Endodermal cell (in vitro differentiated cells): ENCODE measurements at regions not wholly inside any gene's neighbourhood (a gene's known extent, or its start where the extent isn't known, plus 50 kb on each side); places are given as distances from the start of the nearest gene placed in this dataset.

Experiments used
- DNase-seq: peaks from one replicate; pipeline ENCODE4 v3.0.0-alpha.2; 2017
- H3K27ac ChIP-seq: 2 replicates; pipeline ENCODE4 v1.5.1; 2013; ENCODE audit warnings: mild to moderate bottlenecking, low read depth, low read length, moderate library complexity
- H3K27me3 ChIP-seq: 2 replicates; pipeline ENCODE4 v1.6.1; 2013; ENCODE audit warnings: mild to moderate bottlenecking, low read length, moderate library complexity; ENCODE audit not compliant: insufficient read depth, control insufficient read depth, poor library complexity, severe bottlenecking
- H3K36me3 ChIP-seq: 2 replicates; pipeline ENCODE4 v1.7.0; 2013; ENCODE audit warnings: mild to moderate bottlenecking, low read length, moderate library complexity; ENCODE audit not compliant: control insufficient read depth, insufficient read depth
- H3K4me1 ChIP-seq: one replicate; pipeline ENCODE4 v1.7.0; 2013; ENCODE audit warnings: low read length; ENCODE audit not compliant: control insufficient read depth, insufficient read depth
- H3K4me3 ChIP-seq: 2 replicates; pipeline ENCODE4 v1.5.1; 2013; ENCODE audit warnings: mild to moderate bottlenecking, low read length, moderate library complexity
- H3K9ac ChIP-seq: 2 replicates; pipeline ENCODE4 v1.6.1; 2013; ENCODE audit warnings: mild to moderate bottlenecking, low read length, moderate library complexity; ENCODE audit not compliant: poor library complexity, severe bottlenecking; ENCODE audit errors: extremely low read depth
- H3K9me3 ChIP-seq: 2 replicates; pipeline ENCODE4 v1.6.1; 2013; ENCODE audit warnings: mild to moderate bottlenecking, low read length, moderate library complexity; ENCODE audit not compliant: control insufficient read depth
- H3K27ac Mint-ChIP-seq: 2 replicates; pipeline ENCODE4 v1.8.0; 2020; ENCODE audit warnings: mixed read lengths
- H3K27me3 Mint-ChIP-seq: 2 replicates; pipeline ENCODE4 v1.8.0; 2021; ENCODE audit warnings: mild to moderate bottlenecking, mixed read lengths; ENCODE audit not compliant: insufficient read depth
- H3K36me3 Mint-ChIP-seq: 2 replicates; pipeline ENCODE4 v1.8.0; 2020; ENCODE audit warnings: low read depth, mixed read lengths
- H3K4me1 Mint-ChIP-seq: 2 replicates; pipeline ENCODE4 v1.8.0; 2020; ENCODE audit warnings: mixed read lengths
- H3K4me3 Mint-ChIP-seq: 2 replicates; pipeline ENCODE4 v1.8.0; 2020; ENCODE audit warnings: mild to moderate bottlenecking, moderate library complexity, mixed read lengths
- H3K9me3 Mint-ChIP-seq: 2 replicates; pipeline ENCODE4 v1.8.0; 2020; ENCODE audit warnings: mild to moderate bottlenecking, mixed read lengths
- CTCF ChIP-seq: fragments of 200-600 bp; sonication (generic); conservative IDR thresholded peaks from 2 replicates; pipeline ENCODE4 v1.5.0; 2021; ENCODE audit warnings: antibody characterized with exemption, mild to moderate bottlenecking
- WGBS, 2 experiments: methylation state at CpG; one replicate each; pipeline versions ENCODE4 v1.1.5 to v1.1.7; 2013; ENCODE audit warnings: missing lambda C conversion rate in 2 of 2, mixed read lengths in 1 of 2; ENCODE audit not compliant: insufficient coverage in 1 of 2, insufficient read length in 1 of 2; 5-methylcytosine and 5-hydroxymethylcytosine counted together

DNA sequence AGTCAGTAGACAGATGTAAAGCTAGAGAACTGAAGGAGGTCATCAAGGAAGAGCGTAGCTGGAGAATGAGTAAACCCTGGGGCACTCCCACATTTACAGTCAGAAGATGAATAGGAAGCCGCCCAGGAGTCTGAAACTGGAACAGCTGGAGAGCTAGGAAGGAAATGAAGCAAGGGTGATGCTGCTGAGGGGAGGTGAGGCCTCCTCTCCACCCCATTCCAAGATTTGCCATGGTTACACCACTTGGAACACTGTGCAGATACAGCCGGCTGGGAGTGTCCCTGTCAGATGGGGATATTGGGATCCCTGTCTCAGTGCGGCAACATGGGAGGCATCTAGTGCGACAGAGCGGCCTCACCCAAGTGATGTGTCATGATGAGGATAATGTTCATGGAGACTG, 51.8 kb upstream of the GPI start:
- no peak for DNase-seq
- Mint-ChIP-seq H3K27me3 (no peaks in the 10 kb centered on the region), H3K4me3 (no peak overlapping the region), H3K27ac (no peak overlapping the region), H3K4me1 (peaks cover 13% of the 10 kb centered on the region), H3K36me3 (peaks cover 3% of the 10 kb centered on the region), H3K9me3 (no peaks in the 10 kb centered on the region)
- WGBS, 2 experiments = 92 to 94% methylated on average over 5 to 6 of the region's 6 CpGs
- no peak for TF ChIP-seq CTCF
- H3K9me3 ChIP-seq = no peaks in the 10 kb centered on the region
- H3K36me3 ChIP-seq = peaks cover 9% of the 10 kb centered on the region
- no peaks in the 10 kb centered on the region for H3K27me3 ChIP-seq
- H3K4me3 ChIP-seq = no peak overlapping the region
- H3K4me1 ChIP-seq = peaks cover 6% of the 10 kb centered on the region
- no peak overlapping the region for H3K9ac ChIP-seq
- H3K27ac ChIP-seq = no peak overlapping the region

DNA sequence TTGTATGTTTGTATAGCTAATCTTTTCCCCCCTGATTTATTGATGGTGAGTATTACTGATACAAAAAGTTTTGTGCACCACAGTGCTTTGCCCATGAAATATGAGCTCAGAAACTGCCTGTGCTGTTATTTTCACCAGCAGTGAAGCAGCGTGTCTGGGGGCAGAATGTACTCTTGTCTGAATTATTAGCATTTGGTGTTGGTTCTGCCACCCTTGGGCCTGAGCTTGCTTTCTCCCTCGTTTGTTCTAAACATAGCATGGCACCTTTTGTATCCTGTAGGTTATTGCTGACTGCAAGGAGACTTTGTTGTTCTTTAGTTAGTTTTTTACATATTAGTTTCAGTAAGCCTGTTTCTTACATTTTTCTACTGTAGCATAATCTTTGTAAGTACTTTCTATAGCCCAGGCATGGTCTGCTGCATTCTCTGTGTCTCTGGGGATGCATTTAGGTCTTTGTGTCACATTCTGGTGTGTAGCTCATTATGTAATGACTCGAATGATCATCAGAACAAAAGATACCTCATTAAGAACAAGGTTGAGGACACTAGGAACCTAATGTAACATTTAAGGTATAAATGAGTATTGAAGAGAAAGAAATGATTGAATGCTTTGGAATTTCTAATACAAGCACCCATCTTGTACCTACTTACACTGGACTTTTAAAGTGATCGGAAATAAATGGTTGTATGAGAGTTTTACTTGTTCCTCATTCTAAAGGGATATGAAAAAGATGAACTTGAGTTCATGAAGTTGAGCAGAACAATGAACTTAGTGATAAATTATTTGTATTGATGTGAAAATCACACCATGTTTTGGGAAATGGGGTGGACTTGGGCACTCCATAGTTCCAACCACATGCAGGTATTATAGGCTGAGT, 50.3 kb upstream of the GPI start:
- Mint-ChIP-seq H3K4me3 (no peak overlapping the region), H3K9me3 (no peaks in the 10 kb centered on the region), H3K36me3 (peaks cover 4% of the 10 kb centered on the region), H3K4me1 (peaks cover 13% of the 10 kb centered on the region), H3K27me3 (no peaks in the 10 kb centered on the region), H3K27ac (no peak overlapping the region)
- WGBS, 2 experiments = 90 to 91% methylated on average over 3 to 4 of the region's 4 CpGs
- Histone ChIP-seq H3K4me1 (peaks cover 6% of the 10 kb centered on the region), H3K4me3 (no peak overlapping the region), H3K9ac (no peak overlapping the region), H3K27ac (no peak overlapping the region), H3K27me3 (no peaks in the 10 kb centered on the region), H3K9me3 (no peaks in the 10 kb centered on the region), H3K36me3 (no peaks in the 10 kb centered on the region)
- TF ChIP-seq CTCF = no peak
- no peak for DNase-seq
